ENCODE measurements at regions not wholly inside any gene's neighbourhood (a gene's known extent, or its start where the extent isn't known, plus 50 kb on each side); places are given as distances from the start of the nearest gene placed in this dataset.

DNA sequence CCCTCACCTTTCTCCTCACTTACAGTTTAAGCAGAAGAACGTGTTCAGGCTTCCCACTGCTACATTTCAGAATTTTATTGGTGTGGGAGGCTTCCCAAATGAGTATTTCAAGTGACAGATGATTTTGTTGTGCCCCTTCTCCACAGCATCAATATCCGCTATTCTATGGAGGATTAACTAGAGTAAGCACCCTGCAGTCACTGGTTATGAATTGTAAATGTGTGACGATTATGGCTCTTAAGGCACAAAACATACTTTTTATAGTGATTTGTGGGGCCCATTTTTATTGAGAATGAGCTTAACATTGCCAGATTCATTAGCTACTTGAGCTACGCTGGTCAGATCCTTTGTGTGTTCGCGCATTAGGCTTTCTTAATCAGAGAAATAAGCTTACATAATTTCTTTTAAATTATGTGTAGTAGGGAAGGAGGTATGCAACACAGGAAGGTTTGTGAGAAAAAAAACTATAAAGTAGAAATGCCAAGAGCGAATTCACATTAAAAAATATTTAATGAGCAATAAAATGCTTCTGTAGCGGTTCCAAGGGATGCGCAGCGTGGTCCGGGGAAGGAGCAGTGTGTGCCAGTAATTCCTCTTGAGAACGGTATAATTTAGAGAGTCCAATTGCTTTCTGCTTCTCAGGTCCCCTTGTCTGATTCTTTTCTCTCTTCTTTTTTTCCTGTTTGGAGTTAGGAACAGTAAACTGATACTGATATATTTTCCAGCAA, 2380.4 kb downstream of the MAT2B start:
- DNase-seq (no peak), ATAC-seq (no peak)
- no peak overlapping the region for H3K4me3 Mint-ChIP-seq
- ChIA-PET CTCF (no interaction called here), POLR2A (no interaction called here)
- no peaks in the 10 kb centered on the region for H3K27me3 Mint-ChIP-seq
- no peaks in the 10 kb centered on the region for H3K36me3 Mint-ChIP-seq (ENCODE audit: low read depth)
- TF ChIP-seq CTCF (IDR thresholded peaks at IDR 0.05), result no peak
- H3K9me3 Mint-ChIP-seq, result peaks cover 3% of the 10 kb centered on the region
- H3K27ac Mint-ChIP-seq, result no peak overlapping the region
- H3K4me1 Mint-ChIP-seq (ENCODE audit: low read depth), result no peaks in the 10 kb centered on the region
- intact Hi-C loops (cut with micrococcal nuclease), result no loop called here

GRCh38 chr5:165887147-165887546, 2381.7 kb downstream of the MAT2B start:
- ATAC-seq (no peak), DNase-seq (no peak)
- H3K4me1 Mint-ChIP-seq (ENCODE audit: low read depth), result no peaks in the 10 kb centered on the region
- H3K9me3 Mint-ChIP-seq, result peaks cover 3% of the 10 kb centered on the region
- CTCF ChIA-PET, result no interaction called here
- no peaks in the 10 kb centered on the region for H3K36me3 Mint-ChIP-seq (ENCODE audit: low read depth)
- no peak overlapping the region for H3K27ac Mint-ChIP-seq
- intact Hi-C loops (cut with micrococcal nuclease), result no loop called here
- no peaks in the 10 kb centered on the region for H3K27me3 Mint-ChIP-seq
- POLR2A ChIA-PET, result no interaction called here
- H3K4me3 Mint-ChIP-seq, result no peak overlapping the region
- TF ChIP-seq CTCF (IDR thresholded peaks at IDR 0.05), result no peak

- no peaks in the 10 kb centered on the region for H3K4me1 Mint-ChIP-seq (ENCODE audit: low read depth)
- DNase-seq (no peak), ATAC-seq (no peak)
- ChIA-PET CTCF (no interaction called here), POLR2A (no interaction called here)
- H3K4me3 Mint-ChIP-seq, result no peak overlapping the region
- H3K9me3 Mint-ChIP-seq, result peaks cover 5% of the 10 kb centered on the region
- no peaks in the 10 kb centered on the region for H3K36me3 Mint-ChIP-seq (ENCODE audit: low read depth)
- H3K27ac Mint-ChIP-seq, result no peak overlapping the region
- intact Hi-C loops (cut with micrococcal nuclease), result no loop called here
- H3K27me3 Mint-ChIP-seq, result no peaks in the 10 kb centered on the region
- TF ChIP-seq CTCF (IDR thresholded peaks at IDR 0.05), result no peak
Observed at GRCh38 chr5:165892383-165892782, 2387.0 kb downstream of the MAT2B start.

DNA sequence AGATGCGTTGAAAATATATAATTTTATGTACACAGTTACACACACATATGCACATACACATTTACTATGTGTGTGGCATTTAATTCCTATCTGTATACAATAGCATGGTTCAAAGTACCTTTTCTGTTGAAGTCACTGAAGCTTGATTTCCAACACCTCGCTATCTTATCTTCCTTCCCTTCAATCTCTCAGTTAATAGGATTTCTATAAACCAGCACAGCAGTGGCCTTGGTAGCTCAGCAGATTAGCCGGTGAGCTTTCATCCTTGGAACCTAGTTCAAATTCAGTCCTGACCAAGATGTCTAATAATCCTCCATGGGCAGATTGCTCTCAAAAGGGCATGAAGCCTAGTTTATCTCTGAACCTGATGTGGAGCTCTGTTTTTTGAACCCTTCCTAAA, 2389.5 kb downstream of the MAT2B start:
- intact Hi-C loops (cut with micrococcal nuclease), result no loop called here
- ChIA-PET POLR2A (no interaction called here), CTCF (interaction anchor here (0.6 kb wide), 1 partner anchor 843 kb away, joined by 3 read pairs; no protein-coding TSS in a partner anchor)
- Mint-ChIP-seq H3K27ac (no peak overlapping the region), H3K9me3 (peaks cover 5% of the 10 kb centered on the region), H3K4me1 (ENCODE audit: low read depth) (no peaks in the 10 kb centered on the region), H3K27me3 (no peaks in the 10 kb centered on the region), H3K4me3 (no peak overlapping the region), H3K36me3 (ENCODE audit: low read depth) (no peaks in the 10 kb centered on the region)
- no peak for TF ChIP-seq CTCF (IDR thresholded peaks at IDR 0.05)
- DNase-seq (no peak), ATAC-seq (no peak)

DNA sequence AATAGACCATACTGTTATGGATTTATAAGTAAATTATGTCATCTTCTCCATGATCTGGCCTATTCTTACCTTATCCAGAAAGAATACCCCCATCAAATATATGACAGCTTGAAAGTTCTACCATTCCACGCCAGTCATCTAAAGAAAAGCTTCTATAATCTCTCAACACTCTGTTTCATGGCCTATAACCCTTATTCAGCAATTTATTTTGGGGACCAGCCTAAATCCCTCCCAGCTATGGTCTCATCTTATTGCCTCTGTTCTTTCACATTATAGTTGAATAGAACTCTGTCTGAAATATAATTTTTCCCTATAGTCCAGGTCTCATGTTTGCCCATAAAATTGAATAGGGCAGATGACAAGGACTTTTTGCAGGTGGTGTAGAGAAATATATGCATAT, 2387.6 kb upstream of the WWC1 start:
- Mint-ChIP-seq H3K36me3 (ENCODE audit: low read depth) (no peaks in the 10 kb centered on the region), H3K27ac (no peak overlapping the region), H3K9me3 (peaks cover 4% of the 10 kb centered on the region), H3K4me1 (ENCODE audit: low read depth) (no peaks in the 10 kb centered on the region), H3K4me3 (no peak overlapping the region), H3K27me3 (no peaks in the 10 kb centered on the region)
- no peak for DNase-seq
- ChIA-PET POLR2A (no interaction called here), CTCF (no interaction called here)
- intact Hi-C loops (cut with micrococcal nuclease), result no loop called here
- TF ChIP-seq CTCF (IDR thresholded peaks at IDR 0.05), result no peak
- no peak for ATAC-seq

Data from activated CD8-positive, alpha-beta T cell treated with anti-CD3 and anti-CD28 coated beads for 36 hours (primary cell).